HEK293T (cell line): ENCODE measurements at regions not wholly inside any gene's neighbourhood (a gene's known extent, or its start where the extent isn't known, plus 50 kb on each side); places are given as distances from the start of the nearest gene placed in this dataset.

Experiments
- FOXK2 ChIP-seq: fragments of 450-650 bp; IDR thresholded peaks from 2 replicates; pipeline ENCODE4 v1.6.1; 2016; ENCODE audit warnings: mild to moderate bottlenecking
- HDGF ChIP-seq: fragments of 450-650 bp; IDR thresholded peaks from 2 replicates; pipeline ENCODE4 v1.6.1; 2017; ENCODE audit warnings: antibody characterized with exemption, borderline replicate concordance
- L3MBTL2 ChIP-seq: fragments of 450-650 bp; conservative IDR thresholded peaks from 2 replicates; pipeline ENCODE4 v1.6.1; 2016; ENCODE audit warnings: mild to moderate bottlenecking

GRCh38 chr18:22547807-22548561 is 130.3 kb upstream of the CTAGE1 start:
- TF ChIP-seq HDGF, result no peak
- TF ChIP-seq FOXK2, result no peak
- TF ChIP-seq L3MBTL2, result 0 out of 2 replicates have a peak, but pooled peaks have one; percentile 19
